Peyer's patch (tissue), 4 donors: ENCODE measurements at regions not wholly inside any gene's neighbourhood (a gene's known extent, or its start where the extent isn't known, plus 50 kb on each side); places are given as distances from the start of the nearest gene placed in this dataset.

Source experiments
- CTCF ChIP-seq, 6 experiments: fragments of 450-650 bp in 4 of 6; fragments of 200-600 bp in 2 of 6; sonication (generic) in 1 of 6; IDR thresholded peaks; one replicate each; pipeline ENCODE4 v1.5.1; 2017 to 2019; ENCODE audit warnings: antibody characterized with exemption in 6 of 6, mild to moderate bottlenecking in 3 of 6, moderate library complexity in 1 of 6
- POLR2A ChIP-seq, 2 donors: fragments of 450-650 bp; IDR thresholded peaks; one replicate each; pipeline ENCODE4 v1.5.1; 2017; ENCODE audit warnings: antibody characterized with exemption in 2 of 2, mild to moderate bottlenecking in 2 of 2, moderate library complexity in 2 of 2

- TF ChIP-seq POLR2A (IDR thresholded peaks at IDR 0.05): no peak
- TF ChIP-seq CTCF (IDR thresholded peaks at IDR 0.05): no peak
These were observed 101.6 kb downstream of the PLXNA1 start for GRCh38 chr3:127084401-127084990.
